Chondrocyte (in vitro differentiated cells): ENCODE measurements at regions not wholly inside any gene's neighbourhood (a gene's known extent, or its start where the extent isn't known, plus 50 kb on each side); places are given as distances from the start of the nearest gene placed in this dataset.
A peak's percentile ranks its signal among the peaks of the same experiment; 100 is the strongest.

ENCODE experiments used
- DNase-seq: peaks from one replicate; pipeline ENCODE4 v3.0.0; 2021; ENCODE audit warnings: mixed read lengths, low spot score
- H3K27ac Mint-ChIP-seq: one replicate; pipeline ENCODE4 v1.8.0; 2021; ENCODE audit warnings: mild to moderate bottlenecking, moderate library complexity, mixed read lengths; ENCODE audit not compliant: unreplicated experiment
- H3K27me3 Mint-ChIP-seq: 2 replicates; pipeline ENCODE4 v1.8.0; 2021; ENCODE audit warnings: low read depth, mixed read lengths
- H3K36me3 Mint-ChIP-seq: 2 replicates; pipeline ENCODE4 v1.8.0; 2021; ENCODE audit warnings: low read depth, mixed read lengths
- H3K4me1 Mint-ChIP-seq: 2 replicates; pipeline ENCODE4 v1.8.0; 2021; ENCODE audit warnings: low read depth, mild to moderate bottlenecking, mixed read lengths
- H3K4me3 Mint-ChIP-seq: one replicate; pipeline ENCODE4 v1.8.0; 2021; ENCODE audit warnings: mild to moderate bottlenecking, moderate library complexity, mixed read lengths; ENCODE audit not compliant: unreplicated experiment
- H3K9me3 Mint-ChIP-seq: 2 replicates; pipeline ENCODE4 v1.8.0; 2021; ENCODE audit warnings: low read depth, mixed read lengths
- TF ChIP-seq, protein P1 (sequence below): fragments of 200-600 bp; sonication (generic); IDR thresholded peaks from 2 replicates; pipeline ENCODE4 v1.5.0; 2021; ENCODE audit warnings: antibody characterized with exemption, mild to moderate bottlenecking, moderate library complexity

DNA sequence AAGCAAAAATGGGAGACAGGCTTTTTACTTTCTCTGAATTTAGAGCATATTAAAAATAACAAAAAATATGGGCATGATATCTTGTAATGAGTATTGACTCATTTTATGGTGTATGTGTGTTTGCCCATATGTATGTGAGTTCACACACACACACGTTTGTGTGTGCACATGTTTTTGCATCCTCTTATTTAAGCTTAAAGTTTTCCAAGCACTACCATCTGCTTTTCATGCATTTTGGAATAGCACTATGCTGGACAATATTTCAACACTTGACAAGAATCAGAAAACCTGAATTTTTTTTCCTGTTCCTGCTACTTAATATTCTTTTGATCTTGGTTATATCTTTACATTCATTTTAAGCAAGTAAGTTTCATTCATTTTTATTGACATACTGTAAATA, 872.7 kb downstream of the OTOL1 start:
- H3K4me1 Mint-ChIP-seq, result peaks cover 35% of the 10 kb centered on the region
- H3K27ac Mint-ChIP-seq, result no peak overlapping the region
- H3K27me3 Mint-ChIP-seq, result no peaks in the 10 kb centered on the region
- H3K36me3 Mint-ChIP-seq, result no peaks in the 10 kb centered on the region
- H3K9me3 Mint-ChIP-seq, result peaks cover 6% of the 10 kb centered on the region
- H3K4me3 Mint-ChIP-seq, result no peak overlapping the region
- DNase-seq, result no peak
- TF ChIP-seq, protein P1, sequence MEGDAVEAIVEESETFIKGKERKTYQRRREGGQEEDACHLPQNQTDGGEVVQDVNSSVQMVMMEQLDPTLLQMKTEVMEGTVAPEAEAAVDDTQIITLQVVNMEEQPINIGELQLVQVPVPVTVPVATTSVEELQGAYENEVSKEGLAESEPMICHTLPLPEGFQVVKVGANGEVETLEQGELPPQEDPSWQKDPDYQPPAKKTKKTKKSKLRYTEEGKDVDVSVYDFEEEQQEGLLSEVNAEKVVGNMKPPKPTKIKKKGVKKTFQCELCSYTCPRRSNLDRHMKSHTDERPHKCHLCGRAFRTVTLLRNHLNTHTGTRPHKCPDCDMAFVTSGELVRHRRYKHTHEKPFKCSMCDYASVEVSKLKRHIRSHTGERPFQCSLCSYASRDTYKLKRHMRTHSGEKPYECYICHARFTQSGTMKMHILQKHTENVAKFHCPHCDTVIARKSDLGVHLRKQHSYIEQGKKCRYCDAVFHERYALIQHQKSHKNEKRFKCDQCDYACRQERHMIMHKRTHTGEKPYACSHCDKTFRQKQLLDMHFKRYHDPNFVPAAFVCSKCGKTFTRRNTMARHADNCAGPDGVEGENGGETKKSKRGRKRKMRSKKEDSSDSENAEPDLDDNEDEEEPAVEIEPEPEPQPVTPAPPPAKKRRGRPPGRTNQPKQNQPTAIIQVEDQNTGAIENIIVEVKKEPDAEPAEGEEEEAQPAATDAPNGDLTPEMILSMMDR, result no peak

DNA sequence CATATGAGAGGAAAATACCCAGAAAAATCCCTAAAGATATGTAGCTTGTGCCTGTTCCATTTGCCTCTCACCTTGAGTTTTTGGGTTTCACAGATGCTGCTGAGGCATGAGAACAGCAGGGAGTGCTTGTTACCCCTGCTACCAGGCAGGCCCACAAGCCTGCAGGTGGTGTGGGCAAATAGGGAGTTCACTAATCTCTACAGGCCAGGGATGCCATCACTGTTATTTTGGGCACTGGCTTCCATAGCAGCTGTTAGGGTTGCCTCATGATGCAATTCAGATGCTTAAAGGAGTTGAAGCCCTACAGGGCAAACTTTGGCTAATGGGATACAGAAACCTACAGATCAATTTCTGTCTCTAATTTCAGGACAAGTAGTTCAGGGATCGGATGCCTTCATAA, 873.5 kb downstream of the OTOL1 start:
- H3K27ac Mint-ChIP-seq, result no peak overlapping the region
- H3K9me3 Mint-ChIP-seq, result peaks cover 6% of the 10 kb centered on the region
- TF ChIP-seq, protein P1, result no peak
- no peaks in the 10 kb centered on the region for H3K36me3 Mint-ChIP-seq
- H3K4me1 Mint-ChIP-seq, result peaks cover 35% of the 10 kb centered on the region
- no peaks in the 10 kb centered on the region for H3K27me3 Mint-ChIP-seq
- H3K4me3 Mint-ChIP-seq, result no peak overlapping the region
- DNase-seq, result no peak

DNA sequence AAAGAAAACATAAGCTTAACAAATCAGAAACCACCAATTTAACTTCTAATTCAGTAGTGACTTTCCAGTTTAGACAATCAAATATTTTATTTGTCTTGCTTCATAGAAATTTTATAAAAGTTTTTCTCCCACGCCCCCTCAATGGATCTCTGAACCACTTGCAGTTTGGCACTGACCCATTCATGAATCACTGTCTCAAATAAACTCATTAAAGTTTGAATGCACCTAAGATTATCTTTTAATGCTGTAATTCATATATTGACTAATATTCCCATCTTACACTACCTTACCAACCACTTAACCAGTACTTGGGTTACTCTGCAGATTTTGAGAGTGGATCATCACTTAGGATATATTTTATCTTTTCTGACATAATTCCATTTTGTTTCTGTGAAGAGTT, 880.2 kb downstream of the OTOL1 start:
- no peak overlapping the region for H3K4me3 Mint-ChIP-seq
- no peaks in the 10 kb centered on the region for H3K36me3 Mint-ChIP-seq
- peaks cover 11% of the 10 kb centered on the region for H3K9me3 Mint-ChIP-seq
- TF ChIP-seq, protein P1, result no peak
- no peak overlapping the region for H3K27ac Mint-ChIP-seq
- H3K4me1 Mint-ChIP-seq, result peaks cover 13% of the 10 kb centered on the region
- H3K27me3 Mint-ChIP-seq, result no peaks in the 10 kb centered on the region
- no peak for DNase-seq

DNA sequence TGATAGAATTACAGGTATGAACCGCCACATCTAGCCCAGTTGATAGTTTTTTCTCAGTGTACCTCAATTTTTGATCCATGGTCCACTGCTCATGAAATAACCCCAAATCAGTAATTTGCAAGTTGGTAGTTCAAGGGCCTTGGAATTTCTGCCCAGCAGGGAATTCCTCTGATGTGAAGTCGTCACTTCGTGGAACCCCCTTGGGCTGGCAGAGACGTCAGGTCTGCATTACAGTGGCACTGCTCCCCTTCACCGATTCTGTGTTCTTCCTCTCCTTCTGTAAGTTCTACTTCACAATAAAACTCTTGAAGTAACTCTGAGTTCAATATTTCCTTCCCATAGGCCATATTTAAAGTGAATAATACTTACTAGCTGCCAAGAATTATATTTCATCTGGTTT, 881.0 kb downstream of the OTOL1 start:
- TF ChIP-seq, protein P1, result no peak
- no peak for DNase-seq
- H3K36me3 Mint-ChIP-seq, result no peaks in the 10 kb centered on the region
- peaks cover 11% of the 10 kb centered on the region for H3K9me3 Mint-ChIP-seq
- peak overlapping the region; percentile 50 for H3K27ac Mint-ChIP-seq
- peaks cover 13% of the 10 kb centered on the region for H3K4me1 Mint-ChIP-seq
- H3K4me3 Mint-ChIP-seq, result no peak overlapping the region
- H3K27me3 Mint-ChIP-seq, result no peaks in the 10 kb centered on the region

DNA sequence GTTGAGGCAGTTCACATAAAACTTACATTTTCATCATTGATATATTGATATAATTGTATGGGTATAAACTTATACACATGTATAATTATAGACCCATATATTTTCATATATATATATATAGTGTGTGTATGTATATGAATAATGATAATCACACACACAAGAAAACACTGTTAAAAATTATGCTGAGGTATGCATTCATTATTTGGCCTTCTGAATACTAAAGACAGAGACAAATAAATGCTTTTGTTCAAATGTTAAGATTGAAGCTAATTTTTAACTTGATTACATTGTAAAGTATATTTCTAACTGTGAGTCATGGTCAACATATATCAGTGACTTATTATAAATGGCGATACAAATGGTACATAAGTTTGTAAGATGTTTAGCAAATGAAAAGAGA, 888.8 kb downstream of the OTOL1 start:
- Mint-ChIP-seq H3K4me1 (no peaks in the 10 kb centered on the region), H3K27ac (no peak overlapping the region), H3K9me3 (peaks cover 6% of the 10 kb centered on the region), H3K36me3 (no peaks in the 10 kb centered on the region), H3K4me3 (no peak overlapping the region), H3K27me3 (no peaks in the 10 kb centered on the region)
- no peak for DNase-seq
- TF ChIP-seq, protein P1, result no peak
